ENCODE measurements at regions not wholly inside any gene's neighbourhood (a gene's known extent, or its start where the extent isn't known, plus 50 kb on each side); places are given as distances from the start of the nearest gene placed in this dataset.

DNA sequence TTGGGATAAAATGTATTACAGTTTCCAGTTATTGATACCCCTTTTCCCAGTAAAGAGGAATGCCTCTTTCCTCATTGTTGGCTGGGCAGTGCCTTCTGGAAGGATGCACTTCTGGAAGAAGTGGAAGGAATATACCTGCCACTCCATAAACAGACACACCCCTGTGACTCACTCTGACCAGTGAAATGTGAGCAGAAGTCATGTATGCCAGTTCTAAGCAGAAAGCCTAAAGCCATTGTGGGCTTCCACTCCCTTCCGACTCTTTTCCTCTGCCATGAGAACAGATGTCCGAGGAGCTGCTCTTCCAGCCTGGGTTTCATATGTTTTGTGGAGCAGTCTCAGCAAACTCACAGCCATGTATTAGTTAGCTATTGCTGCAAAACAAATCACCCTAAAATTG lies 166.1 kb upstream of the SERP2 start:
- TF ChIP-seq, protein P1, sequence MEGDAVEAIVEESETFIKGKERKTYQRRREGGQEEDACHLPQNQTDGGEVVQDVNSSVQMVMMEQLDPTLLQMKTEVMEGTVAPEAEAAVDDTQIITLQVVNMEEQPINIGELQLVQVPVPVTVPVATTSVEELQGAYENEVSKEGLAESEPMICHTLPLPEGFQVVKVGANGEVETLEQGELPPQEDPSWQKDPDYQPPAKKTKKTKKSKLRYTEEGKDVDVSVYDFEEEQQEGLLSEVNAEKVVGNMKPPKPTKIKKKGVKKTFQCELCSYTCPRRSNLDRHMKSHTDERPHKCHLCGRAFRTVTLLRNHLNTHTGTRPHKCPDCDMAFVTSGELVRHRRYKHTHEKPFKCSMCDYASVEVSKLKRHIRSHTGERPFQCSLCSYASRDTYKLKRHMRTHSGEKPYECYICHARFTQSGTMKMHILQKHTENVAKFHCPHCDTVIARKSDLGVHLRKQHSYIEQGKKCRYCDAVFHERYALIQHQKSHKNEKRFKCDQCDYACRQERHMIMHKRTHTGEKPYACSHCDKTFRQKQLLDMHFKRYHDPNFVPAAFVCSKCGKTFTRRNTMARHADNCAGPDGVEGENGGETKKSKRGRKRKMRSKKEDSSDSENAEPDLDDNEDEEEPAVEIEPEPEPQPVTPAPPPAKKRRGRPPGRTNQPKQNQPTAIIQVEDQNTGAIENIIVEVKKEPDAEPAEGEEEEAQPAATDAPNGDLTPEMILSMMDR (IDR thresholded peaks at IDR 0.05) = no peak

DNA sequence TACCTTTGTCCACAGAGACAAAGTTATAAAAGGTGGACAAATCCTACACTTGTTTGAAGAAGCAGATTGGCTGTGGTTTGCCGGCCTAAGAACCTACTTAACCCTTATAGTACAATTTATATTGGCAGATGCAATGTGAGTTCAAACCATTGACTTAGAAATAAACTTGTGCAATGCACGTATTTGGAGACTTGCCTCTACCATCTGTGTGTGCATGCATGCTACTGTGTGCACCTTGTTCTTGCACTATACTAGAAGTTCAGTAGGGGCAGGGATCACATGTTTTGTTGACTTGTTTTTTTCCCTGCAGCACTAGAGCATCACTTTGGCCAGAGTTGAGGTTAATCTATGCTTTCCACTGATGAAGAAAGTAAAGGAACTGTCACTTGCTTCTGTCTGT lies 163.1 kb upstream of the SERP2 start:
- TF ChIP-seq, protein P1 (IDR thresholded peaks at IDR 0.05) = no peak

DNA sequence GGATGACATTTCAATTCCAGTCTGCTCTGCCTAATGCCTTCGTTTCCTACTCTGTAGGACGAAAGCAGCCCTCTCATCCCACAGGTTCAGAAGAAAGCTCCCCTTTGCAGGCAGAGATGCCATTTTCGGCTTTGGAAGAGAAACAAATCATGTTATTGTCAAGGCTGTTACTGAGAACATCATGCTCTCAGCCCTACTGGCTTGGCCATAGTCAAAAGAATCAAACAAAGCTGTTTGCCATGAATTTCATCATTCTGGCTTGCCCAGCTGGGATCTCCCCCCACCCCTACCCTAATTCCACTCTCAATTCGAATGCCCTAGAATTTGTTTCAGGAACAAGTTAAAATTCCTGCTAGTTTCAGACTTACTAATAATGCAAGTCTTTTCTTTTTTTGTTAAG lies 162.3 kb upstream of the SERP2 start:
- TF ChIP-seq, protein P1 (IDR thresholded peaks at IDR 0.05) = no peak

DNA sequence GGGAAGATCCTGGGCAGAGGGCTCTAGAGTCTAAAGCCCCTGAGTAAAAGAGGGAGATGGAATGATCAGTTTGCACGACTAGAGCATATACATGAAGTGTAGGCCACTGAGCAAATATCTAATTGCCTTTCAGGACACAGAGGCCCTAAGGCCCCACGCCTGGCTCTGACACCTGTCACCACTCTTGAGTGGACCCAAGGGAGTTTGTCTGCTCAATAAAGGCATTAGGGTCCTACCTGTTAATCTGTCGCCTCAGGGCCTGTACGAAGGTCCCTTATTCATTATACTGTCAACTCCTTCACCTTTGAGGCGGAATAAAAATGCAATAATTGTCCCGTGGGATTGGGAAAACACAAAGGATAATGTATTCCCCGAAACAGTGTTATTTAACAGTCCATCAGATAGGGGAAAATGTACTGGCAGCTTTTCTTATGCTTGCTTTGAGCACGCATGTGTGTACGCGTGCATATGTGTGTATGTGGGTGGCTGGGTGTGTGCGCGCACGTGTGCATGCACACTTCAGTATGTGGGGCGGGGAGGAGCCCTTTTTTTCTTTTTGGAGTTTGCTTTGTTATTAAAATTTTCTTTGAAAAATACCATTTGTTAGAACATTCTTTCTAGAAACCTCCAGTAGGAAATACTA lies 161.8 kb upstream of the SERP2 start:
- TF ChIP-seq, protein P1 (IDR thresholded peaks at IDR 0.05) = no peak

DNA sequence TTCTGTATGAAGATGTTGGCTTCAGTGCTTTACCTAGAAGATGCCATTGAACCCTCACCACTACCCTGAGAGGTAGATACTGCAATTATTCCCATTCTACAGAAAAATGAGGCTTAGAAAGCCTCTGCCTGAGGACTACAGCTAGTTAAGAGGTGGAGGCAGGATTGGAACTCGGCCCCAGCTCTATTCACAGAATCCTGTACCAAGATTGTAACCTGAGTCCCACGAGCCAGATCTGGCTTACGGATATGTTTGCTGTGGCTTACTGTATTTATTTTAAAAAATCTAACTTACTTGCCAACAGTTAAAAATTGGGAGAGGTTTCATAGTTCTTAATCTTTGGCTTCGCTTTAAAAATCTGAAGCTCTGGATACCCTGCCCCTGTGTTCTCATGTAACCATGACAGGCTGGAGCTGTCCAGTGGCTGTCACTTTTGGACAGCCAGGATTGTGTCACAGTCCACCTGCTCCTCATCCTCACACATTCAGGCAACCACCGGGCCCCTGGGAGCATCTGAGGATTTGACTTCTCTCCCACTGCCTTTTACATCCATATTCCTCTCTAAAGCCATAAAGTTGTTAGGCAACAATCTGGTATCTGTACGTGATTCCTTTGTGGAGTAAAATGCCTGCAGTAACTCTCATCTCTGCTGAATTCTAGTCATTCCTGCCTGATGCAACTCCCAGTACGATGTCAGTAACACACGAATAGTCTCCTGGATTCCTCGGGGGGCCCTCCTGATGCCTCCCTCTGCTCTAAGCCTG lies 160.8 kb upstream of the SERP2 start:
- TF ChIP-seq, protein P1 (IDR thresholded peaks at IDR 0.05) = no peak

DNA sequence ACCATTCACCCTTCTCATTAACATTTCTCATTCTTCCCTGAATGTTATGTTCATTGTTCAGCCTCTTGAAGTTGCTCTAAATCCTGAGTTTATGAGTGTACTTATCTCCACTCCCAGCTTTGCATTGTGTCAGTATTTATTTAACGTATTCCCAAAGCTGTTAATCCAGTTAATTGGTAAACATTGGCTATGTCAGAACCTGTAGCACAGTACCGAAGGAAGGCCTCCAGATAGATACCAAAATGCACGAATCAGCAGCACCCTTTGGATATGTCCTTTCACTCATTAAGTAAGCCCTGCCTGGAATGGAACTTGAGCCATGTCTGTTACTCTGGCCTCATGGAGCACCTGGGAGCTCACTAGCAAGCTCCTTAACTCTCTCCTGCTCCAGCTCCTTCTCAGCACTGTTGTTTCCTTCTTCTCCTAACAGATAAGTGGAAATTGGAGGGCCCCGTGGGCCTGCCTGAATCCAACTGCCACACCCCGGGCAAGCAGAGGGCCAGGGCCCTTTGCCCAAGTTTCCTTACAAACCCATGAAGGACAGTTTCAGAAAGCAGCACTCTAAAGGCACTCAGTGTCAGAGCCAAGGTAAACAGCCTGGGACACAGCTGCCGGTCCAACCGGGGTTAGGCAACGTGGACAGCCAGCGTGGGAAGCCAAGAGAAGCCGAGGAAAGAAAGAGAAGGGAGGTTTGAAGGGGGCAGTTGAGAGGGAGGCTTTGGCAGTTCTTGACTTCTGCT lies 155.0 kb upstream of the SERP2 start:
- TF ChIP-seq, protein P1 (IDR thresholded peaks at IDR 0.05) = no peak

DNA sequence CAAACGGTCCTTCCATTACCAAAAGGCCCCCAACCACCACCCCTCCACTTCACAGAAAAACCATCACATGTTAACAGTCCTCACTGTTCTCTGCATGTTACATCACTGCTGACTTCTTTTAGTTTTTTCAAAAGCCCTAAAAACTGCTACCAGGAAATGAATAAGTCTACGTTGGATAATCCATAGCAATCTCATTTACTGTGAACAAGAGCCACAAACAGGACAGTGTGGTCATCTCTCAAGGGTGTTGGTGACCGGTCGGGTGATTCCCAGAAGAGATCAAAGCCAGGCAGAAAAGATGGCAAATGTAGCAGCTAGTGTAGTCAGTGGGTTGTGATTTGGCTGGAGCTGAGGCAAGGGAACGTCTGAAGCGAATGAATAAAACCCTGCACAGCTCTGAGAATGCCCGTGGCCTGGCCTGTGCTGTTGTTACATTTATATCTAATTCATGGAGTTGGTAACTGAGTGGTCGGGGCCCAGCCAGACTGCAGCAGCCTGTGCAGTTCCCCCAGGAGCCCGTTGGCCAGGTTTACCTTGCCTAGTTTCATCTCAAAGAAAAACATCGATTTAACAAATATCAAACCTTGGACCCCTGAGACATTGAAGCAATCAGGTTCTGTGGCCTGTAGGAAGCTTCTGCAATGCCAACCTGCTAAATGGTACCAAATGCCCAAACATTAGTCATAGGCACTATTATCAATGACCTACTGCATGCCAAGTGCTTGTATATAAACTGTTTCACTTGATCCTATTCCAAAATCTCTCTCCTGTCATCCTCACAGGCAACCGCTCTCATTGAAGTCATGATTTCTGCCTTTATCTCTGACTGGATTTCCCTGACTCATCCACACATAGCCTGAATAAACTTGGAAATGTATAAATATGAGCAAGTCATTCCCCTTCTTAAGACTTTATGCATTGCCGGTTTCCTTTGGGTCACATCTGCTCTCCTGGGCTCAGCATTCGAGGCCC lies 153.8 kb upstream of the SERP2 start:
- TF ChIP-seq, protein P1 (IDR thresholded peaks at IDR 0.05) = no peak

Data from LNCAP (cell line).